HEK293 (cell line): ENCODE measurements at regions not wholly inside any gene's neighbourhood (a gene's known extent, or its start where the extent isn't known, plus 50 kb on each side); places are given as distances from the start of the nearest gene placed in this dataset.
"Not testable (repeated sequence)": the region's sequence is repeated elsewhere in the genome, so short reads cannot be mapped to it uniquely, and the experiment has no call there.

Experiments used
- CTCF ChIA-PET: fragments of 350-600 bp; formaldehyde crosslinking; extraction: SDS; loops from one replicate; lab custom pipeline; 2021; ENCODE audit warnings: antibody characterized with exemption; lab: Yijun Ruan, JAX
- POLR2A ChIA-PET: fragments of 300-600 bp; formaldehyde crosslinking; extraction: SDS; loops from one replicate; lab custom pipeline; 2020; ENCODE audit warnings: antibody characterized with exemption, inconsistent platforms; lab: Yijun Ruan, JAX
- H3K27ac ChIP-seq: fragments of 200-500 bp; sonication (Bioruptor generic); 2 replicates; pipeline ENCODE4 v1.5.1; 2014; ENCODE audit warnings: low read depth, low read length, control low read depth, inconsistent platforms; ENCODE audit errors: extremely low read depth
- H3K36me3 ChIP-seq, 2 experiments: fragments of 200-500 bp in 1 of 2; sonication (Bioruptor generic) in 1 of 2; 1 replicate in 1 of 2; 2 replicates in 1 of 2; pipeline ENCODE4 v1.5.1; 2014 to 2017; ENCODE audit warnings: inconsistent platforms in 2 of 2, low read length in 2 of 2; ENCODE audit not compliant: control insufficient read depth in 2 of 2, insufficient read depth in 1 of 2
- H3K4me1 ChIP-seq: fragments of 200-500 bp; sonication (Bioruptor generic); 2 replicates; pipeline ENCODE4 v1.5.1; 2014; ENCODE audit warnings: mild to moderate bottlenecking, low read length, inconsistent platforms; ENCODE audit not compliant: control insufficient read depth, insufficient read depth
- H3K4me3 ChIP-seq: 2 replicates; pipeline ENCODE4 v1.5.1; 2011; ENCODE audit warnings: low read depth, mild to moderate bottlenecking, control low read depth, low read length, moderate library complexity
- H3K9me3 ChIP-seq: fragments of 200-500 bp; sonication (Bioruptor generic); 2 replicates; pipeline ENCODE4 v1.5.1; 2014; ENCODE audit warnings: low read depth, low read length, inconsistent platforms; ENCODE audit not compliant: control insufficient read depth, insufficient read depth
- BCL11B ChIP-seq: fragments of 450-650 bp; formaldehyde crosslinking; IDR thresholded peaks from 2 replicates; pipeline ENCODE4 v1.5.1; 2016; ENCODE audit warnings: low read depth, missing biosample characterization, missing genetic modification characterization
- EGR2 ChIP-seq: fragments of 450-650 bp; formaldehyde crosslinking; IDR thresholded peaks from 2 replicates; pipeline ENCODE4 v1.5.1; 2016; ENCODE audit warnings: low read depth, missing biosample characterization, missing genetic modification characterization
- IKZF3 ChIP-seq: fragments of 450-650 bp; IDR thresholded peaks from 2 replicates; pipeline ENCODE4 v1.5.0; 2018; ENCODE audit warnings: missing biosample characterization, mild to moderate bottlenecking, missing genetic modification characterization, moderate library complexity
- MEIS1 ChIP-seq: sonication (generic); formaldehyde crosslinking; IDR thresholded peaks from 2 replicates; pipeline ENCODE4 v1.8.1; 2022; ENCODE audit warnings: missing genetic modification reagents, mild to moderate bottlenecking, borderline replicate concordance
- SETDB1 ChIP-seq: IDR thresholded peaks from one replicate; pipeline ENCODE4 v1.6.1; 2017; ENCODE audit warnings: mild to moderate bottlenecking, low read length, moderate library complexity, mixed read lengths; ENCODE audit not compliant: insufficient read length
- ZBTB48 ChIP-seq: fragments of 450-650 bp; formaldehyde crosslinking; IDR thresholded peaks from 2 replicates; pipeline ENCODE4 v1.5.1; 2016; ENCODE audit warnings: missing biosample characterization, missing genetic modification characterization
- ZNF16 ChIP-seq: fragments of 450-650 bp; formaldehyde crosslinking; IDR thresholded peaks from 2 replicates; pipeline ENCODE4 v1.5.1; 2016; ENCODE audit warnings: low read depth, missing biosample characterization, missing genetic modification characterization
- ZNF223 ChIP-seq: fragments of 450-650 bp; formaldehyde crosslinking; IDR thresholded peaks from 2 replicates; pipeline ENCODE4 v1.5.1; 2016; ENCODE audit warnings: missing biosample characterization, missing genetic modification characterization
- ZNF404 ChIP-seq: fragments of 450-650 bp; formaldehyde crosslinking; IDR thresholded peaks from 2 replicates; pipeline ENCODE4 v1.5.1; 2017; ENCODE audit warnings: missing biosample characterization, missing genetic modification characterization
- ZNF585B ChIP-seq: fragments of 450-650 bp; formaldehyde crosslinking; IDR thresholded peaks from 2 replicates; pipeline ENCODE4 v1.5.1; 2016; ENCODE audit warnings: missing biosample characterization, missing genetic modification characterization
- ZNF600 ChIP-seq: fragments of 450-650 bp; formaldehyde crosslinking; IDR thresholded peaks from 2 replicates; pipeline ENCODE4 v1.5.1; 2016; ENCODE audit warnings: missing biosample characterization, missing genetic modification characterization
- ZNF621 ChIP-seq: fragments of 450-650 bp; formaldehyde crosslinking; IDR thresholded peaks from 2 replicates; pipeline ENCODE4 v1.5.1; 2017; ENCODE audit warnings: missing biosample characterization, missing genetic modification characterization
- ZNF791 ChIP-seq: fragments of 450-650 bp; formaldehyde crosslinking; IDR thresholded peaks from 2 replicates; pipeline ENCODE4 v1.5.1; 2016; ENCODE audit warnings: missing biosample characterization, missing genetic modification characterization
- ZSCAN30 ChIP-seq: fragments of 450-650 bp; IDR thresholded peaks from 2 replicates; pipeline ENCODE4 v1.5.1; 2018; ENCODE audit warnings: missing biosample characterization, mild to moderate bottlenecking, missing genetic modification characterization, moderate library complexity
- TF ChIP-seq, protein P1 (sequence below): fragments of 450-650 bp; formaldehyde crosslinking; IDR thresholded peaks from 2 replicates; pipeline ENCODE4 v1.5.1; 2017; ENCODE audit warnings: missing biosample characterization, missing genetic modification characterization
- TF ChIP-seq, protein P2 (sequence below): fragments of 450-650 bp; formaldehyde crosslinking; conservative IDR thresholded peaks from 2 replicates; pipeline ENCODE4 v1.5.1; 2016; ENCODE audit warnings: low read depth, missing biosample characterization, missing genetic modification characterization
- TF ChIP-seq, protein P3 (sequence below): fragments of 450-650 bp; formaldehyde crosslinking; IDR thresholded peaks from 2 replicates; pipeline ENCODE4 v1.5.1; 2016; ENCODE audit warnings: missing biosample characterization, missing genetic modification characterization

DNA sequence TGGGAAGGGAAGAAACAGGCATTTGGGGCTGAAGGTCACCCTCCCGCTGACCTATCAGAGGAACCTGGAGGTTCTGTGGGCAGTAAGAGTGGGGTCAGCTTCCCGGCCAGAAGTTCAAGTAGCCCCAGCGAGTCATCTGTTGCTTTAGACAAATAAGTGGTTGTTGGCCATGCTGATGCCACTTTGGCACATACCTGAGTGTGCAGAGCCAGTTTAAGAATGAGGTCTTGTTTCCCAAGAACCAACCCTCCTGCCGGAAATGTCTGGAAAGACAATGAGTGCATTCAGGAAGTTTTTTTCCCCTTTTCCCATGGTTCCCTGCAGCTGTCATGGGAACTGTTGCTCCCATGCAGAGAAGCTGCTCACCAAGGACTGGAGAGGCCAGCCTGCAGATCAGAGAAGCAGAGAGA is 166.7 kb downstream of the ZNF621 start (continued):
- TF ChIP-seq, protein P1, sequence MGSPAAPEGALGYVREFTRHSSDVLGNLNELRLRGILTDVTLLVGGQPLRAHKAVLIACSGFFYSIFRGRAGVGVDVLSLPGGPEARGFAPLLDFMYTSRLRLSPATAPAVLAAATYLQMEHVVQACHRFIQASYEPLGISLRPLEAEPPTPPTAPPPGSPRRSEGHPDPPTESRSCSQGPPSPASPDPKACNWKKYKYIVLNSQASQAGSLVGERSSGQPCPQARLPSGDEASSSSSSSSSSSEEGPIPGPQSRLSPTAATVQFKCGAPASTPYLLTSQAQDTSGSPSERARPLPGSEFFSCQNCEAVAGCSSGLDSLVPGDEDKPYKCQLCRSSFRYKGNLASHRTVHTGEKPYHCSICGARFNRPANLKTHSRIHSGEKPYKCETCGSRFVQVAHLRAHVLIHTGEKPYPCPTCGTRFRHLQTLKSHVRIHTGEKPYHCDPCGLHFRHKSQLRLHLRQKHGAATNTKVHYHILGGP, result no peak
- TF ChIP-seq, all 188 proteins: peak for 0

DNA sequence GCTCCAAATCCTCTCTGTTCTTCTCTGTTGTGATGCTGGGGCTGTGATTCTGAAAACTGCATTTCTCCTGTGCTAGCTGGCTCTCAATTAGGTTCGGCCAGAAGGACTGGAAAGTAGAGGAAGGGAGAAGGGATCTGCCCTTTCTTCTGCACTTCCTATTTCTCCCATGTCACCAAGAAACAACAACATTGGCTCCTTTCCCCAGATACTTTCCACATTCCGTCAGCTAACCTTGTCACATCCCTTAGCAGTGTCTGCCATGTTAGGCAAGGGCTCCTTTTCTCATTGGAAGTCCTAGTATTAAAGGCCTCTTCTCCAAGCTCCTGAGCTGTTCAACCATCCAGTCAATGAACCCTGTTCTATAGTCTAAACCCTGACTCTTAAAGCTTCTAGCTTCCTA is 171.1 kb downstream of the ZNF621 start:
- H3K4me1 ChIP-seq, result no peaks in the 10 kb centered on the region
- TF ChIP-seq SETDB1, result no peak
- TF ChIP-seq ZNF585B, result no peak
- no peak for TF ChIP-seq ZNF791 (tag by site-specific recombination)
- TF ChIP-seq IKZF3, result no peak
- no peak for TF ChIP-seq ZBTB48
- TF ChIP-seq, protein P2, sequence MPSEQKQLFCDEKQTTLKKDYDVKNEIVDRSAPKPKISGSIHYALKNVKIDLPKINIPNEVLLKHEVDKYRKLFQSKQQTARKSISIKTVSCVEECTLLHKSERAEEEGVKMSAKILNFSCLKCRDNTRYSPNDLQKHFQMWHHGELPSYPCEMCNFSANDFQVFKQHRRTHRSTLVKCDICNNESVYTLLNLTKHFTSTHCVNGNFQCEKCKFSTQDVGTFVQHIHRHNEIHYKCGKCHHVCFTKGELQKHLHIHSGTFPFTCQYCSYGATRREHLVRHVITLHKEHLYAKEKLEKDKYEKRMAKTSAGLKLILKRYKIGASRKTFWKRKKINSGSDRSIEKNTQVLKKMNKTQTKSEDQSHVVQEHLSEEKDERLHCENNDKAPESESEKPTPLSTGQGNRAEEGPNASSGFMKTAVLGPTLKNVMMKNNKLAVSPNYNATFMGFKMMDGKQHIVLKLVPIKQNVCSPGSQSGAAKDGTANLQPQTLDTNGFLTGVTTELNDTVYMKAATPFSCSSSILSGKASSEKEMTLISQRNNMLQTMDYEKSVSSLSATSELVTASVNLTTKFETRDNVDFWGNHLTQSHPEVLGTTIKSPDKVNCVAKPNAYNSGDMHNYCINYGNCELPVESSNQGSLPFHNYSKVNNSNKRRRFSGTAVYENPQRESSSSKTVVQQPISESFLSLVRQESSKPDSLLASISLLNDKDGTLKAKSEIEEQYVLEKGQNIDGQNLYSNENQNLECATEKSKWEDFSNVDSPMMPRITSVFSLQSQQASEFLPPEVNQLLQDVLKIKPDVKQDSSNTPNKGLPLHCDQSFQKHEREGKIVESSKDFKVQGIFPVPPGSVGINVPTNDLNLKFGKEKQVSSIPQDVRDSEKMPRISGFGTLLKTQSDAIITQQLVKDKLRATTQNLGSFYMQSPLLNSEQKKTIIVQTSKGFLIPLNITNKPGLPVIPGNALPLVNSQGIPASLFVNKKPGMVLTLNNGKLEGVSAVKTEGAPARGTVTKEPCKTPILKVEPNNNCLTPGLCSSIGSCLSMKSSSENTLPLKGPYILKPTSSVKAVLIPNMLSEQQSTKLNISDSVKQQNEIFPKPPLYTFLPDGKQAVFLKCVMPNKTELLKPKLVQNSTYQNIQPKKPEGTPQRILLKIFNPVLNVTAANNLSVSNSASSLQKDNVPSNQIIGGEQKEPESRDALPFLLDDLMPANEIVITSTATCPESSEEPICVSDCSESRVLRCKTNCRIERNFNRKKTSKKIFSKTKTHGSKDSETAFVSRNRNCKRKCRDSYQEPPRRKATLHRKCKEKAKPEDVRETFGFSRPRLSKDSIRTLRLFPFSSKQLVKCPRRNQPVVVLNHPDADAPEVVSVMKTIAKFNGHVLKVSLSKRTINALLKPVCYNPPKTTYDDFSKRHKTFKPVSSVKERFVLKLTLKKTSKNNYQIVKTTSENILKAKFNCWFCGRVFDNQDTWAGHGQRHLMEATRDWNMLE (tag by site-specific recombination), result no peak
- no peak for TF ChIP-seq BCL11B (tag by site-specific recombination)
- no peak for TF ChIP-seq MEIS1 (CRISPR knock-in tag)
- TF ChIP-seq, protein P3, sequence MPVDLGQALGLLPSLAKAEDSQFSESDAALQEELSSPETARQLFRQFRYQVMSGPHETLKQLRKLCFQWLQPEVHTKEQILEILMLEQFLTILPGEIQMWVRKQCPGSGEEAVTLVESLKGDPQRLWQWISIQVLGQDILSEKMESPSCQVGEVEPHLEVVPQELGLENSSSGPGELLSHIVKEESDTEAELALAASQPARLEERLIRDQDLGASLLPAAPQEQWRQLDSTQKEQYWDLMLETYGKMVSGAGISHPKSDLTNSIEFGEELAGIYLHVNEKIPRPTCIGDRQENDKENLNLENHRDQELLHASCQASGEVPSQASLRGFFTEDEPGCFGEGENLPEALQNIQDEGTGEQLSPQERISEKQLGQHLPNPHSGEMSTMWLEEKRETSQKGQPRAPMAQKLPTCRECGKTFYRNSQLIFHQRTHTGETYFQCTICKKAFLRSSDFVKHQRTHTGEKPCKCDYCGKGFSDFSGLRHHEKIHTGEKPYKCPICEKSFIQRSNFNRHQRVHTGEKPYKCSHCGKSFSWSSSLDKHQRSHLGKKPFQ (tag by site-specific recombination), result no peak
- no peak for TF ChIP-seq ZNF600 (tag by site-specific recombination)
- TF ChIP-seq ZNF621, result no peak
- no peak for TF ChIP-seq ZNF223 (tag by site-specific recombination)
- no peak for TF ChIP-seq EGR2 (tag by site-specific recombination)
- no peak for TF ChIP-seq ZNF16
- no peak for TF ChIP-seq ZSCAN30 (tag by site-specific recombination)
- no peak for TF ChIP-seq ZNF404 (tag by site-specific recombination)
- no peaks in the 10 kb centered on the region for H3K36me3 ChIP-seq
- H3K4me3 ChIP-seq, result no peak overlapping the region
- no peak overlapping the region for H3K27ac ChIP-seq
- no peaks in the 10 kb centered on the region for H3K9me3 ChIP-seq
- CTCF ChIA-PET, result no interaction called here
- POLR2A ChIA-PET, result no interaction called here

DNA sequence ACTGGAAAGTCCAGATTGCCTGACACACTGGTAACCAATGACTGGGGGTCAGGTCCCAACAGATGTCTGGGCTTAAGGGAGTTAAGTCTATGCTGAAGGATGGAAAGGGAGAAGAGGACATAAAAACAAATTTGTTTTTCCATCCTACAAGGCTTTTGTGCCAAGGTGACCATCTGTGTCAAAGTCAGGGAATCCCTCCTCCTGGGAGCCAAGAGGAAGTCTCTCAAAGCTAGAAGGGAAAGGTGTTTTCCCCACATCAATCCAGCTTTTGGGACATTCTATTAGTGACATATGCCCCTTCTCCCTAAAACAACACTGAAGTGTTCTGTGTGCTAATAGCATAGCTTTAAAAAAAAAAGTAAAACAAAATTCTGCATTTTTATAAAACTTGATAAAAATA is 173.9 kb downstream of the ZNF621 start:
- H3K9me3 ChIP-seq, CTCF ChIA-PET, H3K27ac ChIP-seq, H3K4me1 ChIP-seq, H3K4me3 ChIP-seq, POLR2A ChIA-PET, H3K36me3 ChIP-seq: not testable (repeated sequence)
